NCI-H2107 treated with DMSO at 0.1 percent for 48 hours (cell line): ENCODE measurements at regions not wholly inside any gene's neighbourhood (a gene's known extent, or its start where the extent isn't known, plus 50 kb on each side); places are given as distances from the start of the nearest gene placed in this dataset.

Experiments used
- DNase-seq: peaks from one replicate; lab custom pipeline; 2025; ENCODE audit not compliant: unreplicated experiment; lab: John Stamatoyannopoulos, UW

DNA sequence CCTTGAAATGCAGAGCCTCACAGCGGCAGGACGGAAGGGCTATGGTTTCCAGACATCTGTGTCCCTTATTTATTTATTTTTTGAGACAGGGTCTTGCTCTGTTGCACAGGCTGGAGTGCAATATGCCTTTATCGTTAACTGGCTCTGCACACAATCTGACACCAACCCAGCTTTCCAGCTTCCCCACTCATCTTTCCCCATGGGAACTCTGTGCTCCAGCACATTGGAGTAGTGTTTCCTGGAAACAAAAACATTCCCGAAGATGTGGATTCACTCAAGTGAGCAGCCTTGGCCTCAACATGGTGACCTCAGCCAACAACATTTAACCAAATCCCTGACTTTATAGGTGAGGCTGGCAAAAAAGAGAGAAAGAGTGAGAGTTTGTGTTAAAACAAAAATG is 307.1 kb downstream of the TMEM114 start:
- DNase-seq = no peak

DNA sequence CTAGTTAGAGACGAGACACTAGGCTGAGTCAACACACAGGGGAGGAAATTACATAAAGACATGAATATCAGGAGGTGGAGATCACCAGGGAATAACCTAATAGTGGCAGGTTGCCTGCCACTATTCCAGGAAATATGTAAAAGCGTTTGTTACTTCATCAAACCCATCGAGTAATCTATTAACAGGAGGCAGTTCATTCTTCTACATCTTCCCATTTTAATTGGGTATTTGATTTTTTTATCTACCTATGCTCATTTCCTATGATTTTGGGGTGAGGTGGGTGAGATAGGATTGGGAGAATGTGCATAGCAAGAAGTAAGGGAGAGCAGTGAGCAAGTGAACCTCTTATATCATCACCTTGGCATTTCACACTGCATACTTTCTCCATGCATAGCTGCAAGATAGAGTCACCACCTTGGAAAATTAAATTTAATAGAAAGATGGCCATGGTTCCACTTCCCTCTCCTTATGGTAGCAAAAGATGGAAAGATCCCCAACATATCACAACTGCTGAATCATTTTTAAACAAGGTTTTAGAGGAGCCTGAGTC is 312.2 kb downstream of the TMEM114 start:
- no peak for DNase-seq

DNA sequence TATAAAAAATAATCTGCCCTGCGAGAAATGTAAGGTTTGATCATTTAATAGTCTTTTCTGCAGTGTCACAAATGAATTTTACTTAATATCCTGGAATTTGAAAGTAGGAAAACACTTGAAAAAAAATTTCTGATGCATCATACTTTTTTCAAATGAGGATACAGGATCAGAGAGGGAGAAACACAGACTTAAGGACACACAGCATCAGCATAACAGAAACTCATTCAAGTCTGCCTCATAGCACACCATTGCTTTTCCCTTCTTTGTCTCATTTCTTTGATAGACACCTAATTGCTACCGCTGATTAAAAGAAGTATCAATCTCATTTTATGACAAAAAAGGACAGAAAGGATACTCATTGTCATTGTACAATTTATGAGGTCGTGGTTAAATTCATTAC is 319.0 kb downstream of the TMEM114 start:
- DNase-seq = no peak

DNA sequence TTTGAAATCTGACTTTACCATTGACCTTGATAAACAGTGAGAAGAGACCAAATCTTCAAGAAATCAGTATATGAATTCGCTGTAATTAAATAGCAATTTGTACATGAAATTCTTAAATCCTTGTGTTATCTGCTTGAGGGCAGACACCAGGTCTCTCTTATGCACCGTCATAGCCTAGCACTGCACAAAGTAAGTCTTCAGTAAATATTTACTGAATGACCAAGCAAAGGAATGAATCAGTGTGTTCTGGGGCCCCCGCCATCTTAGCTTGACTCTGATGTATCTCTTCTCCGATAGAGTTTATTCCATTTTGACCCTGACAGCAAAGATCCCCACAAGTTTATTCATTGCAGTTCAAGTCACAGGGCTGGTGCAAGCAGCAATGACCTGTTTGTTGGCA is 328.0 kb downstream of the TMEM114 start:
- no peak for DNase-seq

GRCh38 chr16:8260140-8260539 is 330.2 kb downstream of the TMEM114 start:
- no peak for DNase-seq

DNA sequence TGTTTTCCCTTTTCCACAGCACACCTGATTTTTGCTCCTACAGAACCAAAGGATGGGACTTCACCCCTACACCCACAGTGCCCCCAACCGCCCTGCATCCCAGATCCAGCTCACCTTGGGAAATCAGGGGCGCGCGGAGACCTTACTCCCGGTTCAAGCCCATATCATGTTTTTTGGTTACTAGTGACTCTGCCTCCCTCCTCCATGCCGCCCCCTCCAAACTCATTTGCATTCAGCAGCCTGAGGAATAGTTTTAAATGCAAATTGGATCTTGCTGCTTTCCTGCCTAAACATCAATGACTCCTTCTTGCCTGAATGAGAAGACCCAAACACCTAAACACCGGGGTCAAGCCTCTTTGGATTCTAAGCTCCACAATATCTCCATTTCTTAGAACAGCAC is 331.8 kb downstream of the TMEM114 start:
- no peak for DNase-seq

DNA sequence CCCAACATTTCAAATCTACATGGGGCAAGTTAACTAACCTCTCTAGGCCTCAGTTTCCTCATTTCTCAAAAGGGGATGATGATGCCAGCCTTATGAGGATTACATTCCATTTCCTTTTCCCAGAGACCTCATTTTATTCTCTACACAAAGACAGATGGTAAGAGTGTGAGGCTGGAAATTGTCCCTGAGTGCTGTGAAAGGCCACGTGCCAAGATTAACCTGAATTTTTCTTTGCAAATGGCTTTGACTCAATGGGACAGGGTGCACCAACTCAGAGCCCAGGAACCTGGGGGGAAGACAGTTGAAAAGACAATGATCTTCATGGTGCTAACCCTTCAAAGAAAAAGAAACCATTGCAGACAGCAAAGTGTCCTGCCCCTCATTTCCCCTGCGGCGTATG is 332.8 kb downstream of the TMEM114 start:
- DNase-seq = no peak

DNA sequence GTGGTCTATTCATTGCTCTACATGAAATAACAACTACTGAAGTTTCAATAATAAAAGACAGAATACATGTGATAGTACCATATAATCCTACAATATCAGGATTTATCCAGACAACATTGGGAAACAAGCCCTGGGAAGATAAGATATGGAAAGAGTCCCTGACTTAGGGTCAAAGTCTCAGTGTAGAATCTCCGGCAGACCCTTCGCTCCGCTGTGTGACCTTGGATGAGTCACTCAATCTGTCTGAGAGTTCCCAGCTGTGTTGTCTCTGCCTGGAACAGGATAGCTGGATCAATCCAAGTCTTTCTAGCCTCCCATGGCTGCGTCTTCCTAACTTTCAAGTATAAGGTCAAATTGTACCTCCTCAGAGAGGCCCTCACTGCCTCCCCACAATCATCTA is 335.9 kb downstream of the TMEM114 start:
- no peak for DNase-seq

DNA sequence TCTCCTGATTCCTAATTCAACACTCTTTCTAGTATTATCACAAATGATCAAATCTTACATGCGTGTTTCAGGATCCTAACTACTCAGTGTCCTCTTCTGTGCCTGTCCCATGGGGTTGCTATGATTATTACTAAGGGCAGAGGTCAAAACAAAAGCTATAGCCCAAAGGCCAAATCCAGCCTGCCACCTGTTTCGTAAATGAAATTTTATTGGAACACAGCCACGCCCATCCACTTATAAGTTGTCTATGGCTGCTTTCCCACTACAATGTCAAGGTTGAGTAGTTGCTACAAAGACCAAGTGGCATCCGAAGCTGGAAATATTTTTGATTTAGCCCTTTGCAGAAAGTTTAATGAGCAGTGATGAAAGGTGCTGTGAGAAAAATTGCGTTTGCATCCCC is 336.6 kb downstream of the TMEM114 start:
- no peak for DNase-seq

DNA sequence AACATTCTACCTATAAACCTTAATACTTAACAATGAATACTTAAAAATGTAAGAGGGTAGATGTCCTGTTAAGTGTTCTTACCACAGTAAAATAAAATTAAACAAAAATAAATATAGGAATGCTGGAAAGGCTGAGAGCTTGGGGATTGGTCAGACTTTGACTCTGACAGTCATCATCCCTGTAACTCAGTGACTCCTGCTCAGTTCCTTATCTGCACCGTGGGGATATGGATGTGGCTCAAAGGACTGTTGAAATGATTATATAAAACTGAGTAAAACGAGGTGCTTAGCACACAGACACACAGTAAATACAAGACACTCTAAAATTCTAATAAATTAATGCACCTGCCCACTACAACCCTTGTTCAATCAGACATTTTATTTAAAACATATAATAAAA is 338.6 kb downstream of the TMEM114 start:
- DNase-seq = no peak

DNA sequence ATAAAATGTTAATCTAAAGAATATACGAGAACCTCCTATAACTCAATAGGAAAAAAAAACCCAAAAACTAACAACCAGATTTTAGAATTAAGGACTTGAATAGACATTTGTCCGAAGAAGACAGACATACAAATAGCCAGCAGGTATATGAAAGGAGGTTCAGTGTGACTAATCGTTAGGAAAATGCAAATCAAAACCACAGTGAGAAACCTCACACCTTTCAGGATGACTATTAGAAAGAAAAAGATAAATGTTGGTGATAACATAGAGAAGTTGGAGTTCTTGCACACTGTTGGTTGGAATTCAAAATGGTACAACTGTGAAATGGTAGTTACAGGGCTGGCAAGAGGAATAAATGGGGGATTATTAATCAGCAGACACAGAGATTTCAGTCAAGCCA is 339.0 kb downstream of the TMEM114 start:
- DNase-seq = no peak

DNA sequence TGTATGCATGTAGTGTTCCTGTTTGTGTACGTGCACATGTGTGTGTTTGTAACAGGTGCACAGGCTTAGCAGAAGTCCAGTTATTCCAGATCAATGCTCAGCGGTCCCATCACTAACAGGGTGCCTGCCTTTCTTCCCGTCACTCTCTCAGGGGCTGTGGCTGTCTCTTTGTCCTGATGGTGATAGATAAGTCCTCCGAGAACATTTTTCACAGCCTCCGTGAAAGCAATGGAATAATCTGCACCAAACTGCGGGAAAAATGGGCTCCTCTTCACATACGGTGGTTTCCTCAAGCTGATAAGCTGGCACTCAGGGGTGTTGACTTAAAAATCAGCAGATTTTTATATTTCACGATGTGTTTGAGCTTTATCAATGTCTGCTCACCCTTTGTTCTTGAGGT is 342.3 kb downstream of the TMEM114 start:
- DNase-seq = no peak

DNA sequence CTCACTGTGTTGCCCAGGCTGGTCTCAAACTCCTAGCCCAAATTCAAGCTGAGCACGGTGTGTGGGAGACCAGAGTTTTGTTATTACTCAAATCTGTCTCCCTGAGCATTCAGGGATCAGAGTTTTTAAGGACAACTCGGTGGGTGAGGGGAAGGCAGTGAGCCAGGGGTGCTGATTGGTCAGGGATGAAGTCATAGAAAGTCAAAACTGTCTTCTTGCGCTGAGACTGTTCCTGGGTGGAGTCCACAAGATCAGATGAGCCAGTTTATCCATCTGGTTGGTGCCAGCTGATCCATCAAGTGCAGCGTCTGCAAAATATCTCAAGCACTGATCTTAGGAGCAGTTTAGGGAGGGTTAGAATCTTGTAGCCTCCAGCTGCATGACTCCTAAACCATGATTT is 346.3 kb downstream of the TMEM114 start:
- no peak for DNase-seq

DNA sequence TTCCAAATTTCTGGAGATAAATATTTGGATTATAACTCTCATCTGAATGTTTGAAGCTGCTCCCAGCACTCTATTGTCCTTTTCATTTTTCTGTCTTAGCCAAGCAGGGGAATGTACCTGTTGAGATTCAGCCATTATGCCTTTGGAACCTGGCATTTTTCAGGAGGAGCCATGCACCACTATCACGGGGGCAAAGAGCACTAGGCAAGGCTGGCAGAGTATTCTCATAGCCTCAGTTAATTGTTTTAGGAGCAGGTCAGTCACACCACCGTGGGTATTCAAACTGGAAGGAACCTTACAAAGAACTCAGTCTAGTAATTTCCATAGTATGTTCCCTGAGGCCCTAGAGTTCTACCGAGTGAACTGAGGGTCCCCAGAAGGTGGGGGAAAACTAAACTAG is 348.9 kb downstream of the TMEM114 start:
- DNase-seq = no peak

DNA sequence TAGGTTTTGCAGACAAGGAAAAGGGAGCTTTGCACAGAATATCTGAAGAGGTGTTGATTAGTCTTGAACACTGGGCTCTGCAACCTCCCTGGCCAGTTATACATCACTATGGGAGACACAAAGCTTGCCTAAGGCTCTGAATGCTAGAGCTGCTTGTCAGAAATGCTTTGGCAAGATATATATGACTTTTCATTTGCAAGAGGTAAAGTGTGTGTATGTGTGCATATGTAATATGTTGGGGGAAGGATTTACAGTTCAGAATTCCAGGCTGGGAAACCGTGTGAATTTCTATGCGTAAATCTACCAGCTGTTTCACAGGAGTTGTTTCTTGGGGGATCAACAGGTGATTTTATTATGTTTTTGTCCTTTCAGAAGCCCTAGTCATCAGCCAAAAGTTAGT is 350.9 kb downstream of the TMEM114 start:
- no peak for DNase-seq

DNA sequence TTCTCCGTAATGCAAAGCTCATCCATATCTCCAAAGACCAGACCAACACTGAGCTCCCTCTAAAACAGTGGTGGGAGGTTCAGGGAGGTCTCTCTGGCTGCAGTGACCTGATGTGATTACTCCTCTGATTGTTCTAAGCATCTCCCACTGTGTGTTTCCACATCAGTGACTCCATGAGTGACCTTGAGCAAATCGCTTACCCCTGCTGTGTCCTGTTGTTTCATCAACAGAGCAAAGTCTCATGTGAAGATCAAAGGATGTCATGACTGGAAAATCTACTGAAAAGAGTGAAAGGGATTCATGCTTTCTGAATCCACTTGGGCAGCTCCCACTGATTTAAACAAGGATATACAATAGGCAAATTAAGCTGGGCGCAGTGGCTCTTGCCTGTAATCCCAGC is 352.9 kb downstream of the TMEM114 start:
- DNase-seq = no peak

- DNase-seq = no peak
Observed at GRCh38 chr16:8236816-8237215, 353.5 kb downstream of the TMEM114 start.

DNA sequence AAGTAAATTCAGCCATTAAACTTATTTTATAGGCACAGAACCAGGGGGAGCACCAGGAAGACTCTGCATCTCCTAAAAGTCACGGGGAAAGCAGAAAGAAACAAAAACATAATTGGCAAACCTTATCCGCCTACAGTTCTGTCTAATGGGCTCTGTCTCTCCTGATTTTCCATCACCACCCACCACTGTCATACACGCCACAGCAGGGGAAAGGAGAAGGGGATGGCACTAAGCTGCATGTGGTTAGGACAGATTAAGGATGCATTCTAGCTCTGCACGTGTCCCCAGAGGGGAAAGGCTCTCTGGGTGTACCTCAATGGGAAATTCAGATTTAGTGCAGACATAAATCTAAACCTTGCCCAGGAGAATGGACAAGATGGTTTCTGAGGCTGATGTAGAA is 359.8 kb downstream of the TMEM114 start:
- no peak for DNase-seq

GRCh38 chr16:8229011-8229520 is 361.2 kb downstream of the TMEM114 start:
- no peak for DNase-seq

- DNase-seq = no peak
Observed at GRCh38 chr16:8217201-8217600, 373.1 kb downstream of the TMEM114 start.

DNA sequence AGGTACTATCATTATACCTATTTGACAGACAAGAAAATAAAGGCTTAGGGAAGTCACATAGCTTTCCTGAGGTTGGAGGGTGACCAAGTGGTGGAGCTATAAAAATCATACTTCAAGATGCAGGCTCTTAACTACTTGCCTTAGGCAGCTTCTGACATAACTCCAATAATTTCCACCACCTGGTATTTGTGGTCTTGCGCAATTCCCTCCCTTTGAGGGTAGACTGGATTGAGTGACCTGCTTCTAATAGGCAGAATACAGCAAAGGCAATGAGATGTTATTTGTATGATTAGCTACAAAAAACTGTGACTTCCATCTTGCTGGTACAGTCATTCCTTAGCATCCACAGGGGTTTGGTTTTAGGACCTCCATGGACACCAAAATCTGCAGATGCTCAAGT is 385.5 kb downstream of the TMEM114 start:
- DNase-seq = no peak

- no peak for DNase-seq
Observed at GRCh38 chr16:8204096-8204495, 386.2 kb downstream of the TMEM114 start.

GRCh38 chr16:8203101-8203500 is 387.2 kb downstream of the TMEM114 start:
- DNase-seq = no peak

- no peak for DNase-seq
Observed at GRCh38 chr16:8200839-8201238, 389.5 kb downstream of the TMEM114 start.
